ENCODE measurements at regions not wholly inside any gene's neighbourhood (a gene's known extent, or its start where the extent isn't known, plus 50 kb on each side); places are given as distances from the start of the nearest gene placed in this dataset.

DNA sequence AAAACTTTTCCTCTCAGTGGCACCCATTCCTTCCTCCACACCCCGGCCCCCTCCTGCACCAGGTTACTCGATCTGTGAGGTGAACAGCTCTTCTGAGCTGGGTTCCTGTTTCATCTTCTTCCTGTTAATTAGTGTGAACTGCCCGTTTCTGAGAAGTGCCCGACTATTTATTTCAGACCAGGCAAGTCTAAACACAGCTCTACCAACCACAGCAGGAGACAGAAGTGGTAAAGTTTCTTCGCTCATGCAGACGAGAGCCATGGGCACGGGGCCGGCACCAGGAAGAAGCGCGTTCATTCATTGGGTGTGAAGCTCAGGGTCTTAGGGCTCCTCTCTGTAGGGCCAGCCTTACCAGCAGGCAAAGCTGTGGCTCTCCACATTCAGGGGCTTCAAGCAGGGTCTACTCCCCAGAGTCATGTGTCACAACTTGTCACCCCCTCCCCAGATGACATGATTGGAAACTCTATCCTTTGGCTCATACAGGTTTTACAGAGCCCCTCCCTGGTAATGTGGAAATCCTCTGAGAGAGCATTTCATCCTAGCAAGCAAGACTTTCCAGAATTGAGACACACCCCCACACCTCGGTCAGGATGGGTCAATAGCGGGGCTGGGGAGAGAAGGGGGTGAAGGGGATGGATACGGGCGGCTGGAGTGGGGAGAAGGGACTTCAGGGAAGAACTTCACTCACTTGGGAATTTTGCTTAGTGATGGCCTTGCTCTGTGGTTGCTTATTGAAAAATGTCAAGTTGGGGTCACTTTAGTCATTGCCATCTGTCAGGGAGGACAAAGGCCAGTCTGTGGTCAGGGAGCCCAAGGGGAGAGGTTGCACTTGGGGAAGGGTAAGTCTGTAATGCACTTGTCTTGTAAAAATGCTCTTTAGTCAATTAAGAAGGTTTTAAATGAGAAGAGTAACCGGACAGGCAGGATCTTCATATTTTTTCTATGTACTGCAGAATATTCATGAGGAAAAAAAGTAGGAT is 121.6 kb upstream of the TRIM2 start:
- Histone ChIP-seq H3K4me1 (peaks cover 9 to 27% (median 12%) of the 10 kb centered on the region in 3 donors), H3K27ac (peak overlapping the region; percentile 10 to 44 (median 42)), H3K4me3 (no peak overlapping the region), H3K27me3 (no peaks in the 10 kb centered on the region), H3K36me3 (no peaks in the 10 kb centered on the region), H3K9me3 (no peaks in the 10 kb centered on the region)
- 49 to 66% methylated on average over 8 to 14 of the region's 15 CpGs for WGBS, 2 donors
- no peak for TF ChIP-seq POLR2A (IDR thresholded peaks at IDR 0.05)
- no peak for TF ChIP-seq CTCF (IDR thresholded peaks at IDR 0.05)
- intact Hi-C loops (cut with DNase I): loop anchor here (5.0 kb wide), 1 partner anchor 235 kb away; no protein-coding TSS in a partner anchor
- no peak for DNase-seq

GRCh38 chr4:153083447-153083947 is 120.7 kb upstream of the TRIM2 start:
- TF ChIP-seq CTCF (IDR thresholded peaks at IDR 0.05): peak; percentile 53 to 78 (median 69)
- TF ChIP-seq POLR2A (IDR thresholded peaks at IDR 0.05): no peak
- no peak for DNase-seq
- H3K4me3 ChIP-seq: no peak overlapping the region
- no peaks in the 10 kb centered on the region for H3K27me3 ChIP-seq
- no peaks in the 10 kb centered on the region for H3K9me3 ChIP-seq
- intact Hi-C loops (cut with DNase I): loop anchor here (5.0 kb wide), 1 partner anchor 236 kb away; no protein-coding TSS in a partner anchor
- 24 to 42% methylated on average over 4 to 7 of the region's 7 CpGs for WGBS, 2 donors
- H3K4me1 ChIP-seq: peaks cover 9 to 27% (median 12%) of the 10 kb centered on the region in 3 donors
- H3K36me3 ChIP-seq: no peaks in the 10 kb centered on the region
- H3K27ac ChIP-seq: peak overlapping the region in 3 of 4 donors; percentile 10 to 43 (median 40)

DNA sequence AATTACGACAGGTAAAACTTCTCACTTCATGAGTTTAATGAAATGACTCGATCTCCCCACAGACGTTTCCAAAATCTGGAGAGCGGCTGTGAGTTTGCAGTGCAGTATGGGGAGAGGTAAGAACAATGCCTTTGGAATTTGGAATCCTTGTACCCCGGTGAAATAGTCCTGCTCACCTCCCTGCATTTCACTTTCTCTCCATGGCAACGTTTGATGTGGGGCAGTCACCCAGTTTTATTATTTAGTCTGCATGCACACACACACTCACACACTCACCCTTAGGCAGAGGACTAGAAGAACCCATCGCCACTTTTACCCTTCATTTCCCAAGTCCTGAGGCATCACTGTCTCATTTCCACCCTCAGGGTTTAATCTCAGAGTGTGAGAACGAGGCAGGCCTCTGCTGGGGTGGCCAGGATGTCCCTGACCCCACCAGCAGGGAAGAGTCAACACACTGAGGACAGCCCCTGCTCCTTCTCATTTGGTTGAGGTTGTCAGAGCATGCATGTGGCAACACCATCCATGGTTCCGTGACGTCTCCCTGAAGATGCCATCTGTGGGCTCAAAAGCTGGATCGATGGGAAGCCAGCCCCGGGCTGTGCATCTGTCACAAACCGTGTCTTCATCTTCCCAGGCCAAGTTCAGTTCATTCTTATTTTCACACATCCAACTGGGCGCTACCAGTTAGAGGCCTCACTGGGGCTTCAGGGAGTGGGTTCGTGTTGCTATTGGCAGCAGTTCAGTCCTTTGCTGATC is 119.8 kb upstream of the TRIM2 start:
- no peaks in the 10 kb centered on the region for H3K9me3 ChIP-seq
- no peak overlapping the region for H3K4me3 ChIP-seq
- H3K36me3 ChIP-seq: no peaks in the 10 kb centered on the region
- 78 to 84% methylated on average over 13 to 15 of the region's 15 CpGs for WGBS, 2 donors
- no peaks in the 10 kb centered on the region for H3K27me3 ChIP-seq
- peaks cover 9 to 27% (median 12%) of the 10 kb centered on the region in 3 donors for H3K4me1 ChIP-seq
- no peak overlapping the region for H3K27ac ChIP-seq
- no peak for DNase-seq
- intact Hi-C loops (cut with DNase I): loop anchor here (2.0 to 5.0 kb wide), 2 partner anchors 44 to 237 kb away; no protein-coding TSS in a partner anchor
- no peak for TF ChIP-seq CTCF (IDR thresholded peaks at IDR 0.05)
- TF ChIP-seq POLR2A (IDR thresholded peaks at IDR 0.05): no peak

DNA sequence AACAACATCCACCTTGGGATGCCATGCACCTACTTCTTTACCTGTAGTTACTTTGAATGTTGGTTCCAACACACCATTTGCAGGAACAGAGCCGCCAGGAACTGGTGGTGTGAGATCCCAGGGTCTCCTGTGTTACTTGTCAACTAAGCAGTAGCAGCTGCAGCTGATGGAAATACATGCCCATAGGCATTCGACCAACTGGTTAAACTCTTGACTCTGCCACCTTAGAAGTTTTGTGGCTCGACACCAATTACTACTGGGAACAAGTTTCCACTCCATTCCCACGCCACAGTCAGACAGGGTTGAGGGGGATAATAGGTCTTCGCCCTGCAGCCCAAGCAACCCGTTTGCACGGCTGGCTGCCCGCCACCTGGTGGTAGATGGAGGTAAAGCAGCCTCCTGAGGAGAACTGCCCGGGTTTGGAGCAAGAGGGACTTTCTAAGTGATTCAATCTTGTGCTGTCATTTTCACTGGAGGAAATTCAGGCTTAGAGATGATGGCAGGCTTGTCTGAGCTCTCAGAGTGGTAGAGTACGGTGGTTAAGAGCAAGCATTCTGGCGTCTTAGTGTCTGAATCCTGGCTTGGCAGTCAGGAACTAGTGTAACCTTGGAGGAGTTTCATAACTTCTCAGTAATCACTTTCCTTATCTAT is 119.1 kb upstream of the TRIM2 start:
- peaks cover 9 to 27% (median 12%) of the 10 kb centered on the region in 3 donors for H3K4me1 ChIP-seq
- no peaks in the 10 kb centered on the region for H3K9me3 ChIP-seq
- intact Hi-C loops (cut with DNase I): loop anchor here (2.0 to 5.0 kb wide), 2 partner anchors 44 to 238 kb away; no protein-coding TSS in a partner anchor
- 4 to 13% methylated on average over 7 to 8 of the region's 11 CpGs for WGBS, 2 donors
- TF ChIP-seq CTCF (IDR thresholded peaks at IDR 0.05): peak; percentile 88 to 97 (median 96)
- no peak for TF ChIP-seq POLR2A (IDR thresholded peaks at IDR 0.05)
- no peaks in the 10 kb centered on the region for H3K36me3 ChIP-seq
- H3K4me3 ChIP-seq: no peak overlapping the region
- H3K27me3 ChIP-seq: no peaks in the 10 kb centered on the region
- H3K27ac ChIP-seq: no peak overlapping the region
- DNase-seq: no peak

Measured in esophagus squamous epithelium (tissue), 5 donors.